ENCODE measurements at regions not wholly inside any gene's neighbourhood (a gene's known extent, or its start where the extent isn't known, plus 50 kb on each side); places are given as distances from the start of the nearest gene placed in this dataset.
"Not testable (repeated sequence)": the region's sequence is repeated elsewhere in the genome, so short reads cannot be mapped to it uniquely, and the experiment has no call there.

DNA sequence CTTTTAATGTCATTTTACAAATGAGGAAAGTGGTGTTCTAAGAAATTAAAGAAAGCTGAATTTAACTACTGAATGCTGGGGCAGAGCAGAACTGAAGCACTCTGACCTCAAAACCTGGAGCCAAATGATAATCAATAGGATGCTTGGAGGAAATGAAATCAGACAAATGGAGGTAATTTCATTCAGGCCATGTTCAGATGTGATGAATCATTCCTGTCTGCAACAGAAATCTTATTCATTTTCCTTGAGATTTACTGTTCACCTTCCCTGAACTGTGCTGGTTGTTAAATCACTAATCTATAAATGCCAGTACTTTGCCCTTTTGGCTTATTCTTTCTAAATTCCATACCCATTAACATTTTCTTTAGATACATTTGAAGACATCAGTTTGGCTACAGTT lies 85.6 kb upstream of the SNX7 start:
- Histone ChIP-seq H3K4me1 (no peaks in the 10 kb centered on the region), H3K9me3 (no peaks in the 10 kb centered on the region), H3K27ac (no peak overlapping the region), H3K36me3 (no peaks in the 10 kb centered on the region), H3K27me3 (no peaks in the 10 kb centered on the region), H3K4me3 (no peak overlapping the region)
- intact Hi-C loops (cut with DNase I) = no loop called here
- TF ChIP-seq, protein P1, sequence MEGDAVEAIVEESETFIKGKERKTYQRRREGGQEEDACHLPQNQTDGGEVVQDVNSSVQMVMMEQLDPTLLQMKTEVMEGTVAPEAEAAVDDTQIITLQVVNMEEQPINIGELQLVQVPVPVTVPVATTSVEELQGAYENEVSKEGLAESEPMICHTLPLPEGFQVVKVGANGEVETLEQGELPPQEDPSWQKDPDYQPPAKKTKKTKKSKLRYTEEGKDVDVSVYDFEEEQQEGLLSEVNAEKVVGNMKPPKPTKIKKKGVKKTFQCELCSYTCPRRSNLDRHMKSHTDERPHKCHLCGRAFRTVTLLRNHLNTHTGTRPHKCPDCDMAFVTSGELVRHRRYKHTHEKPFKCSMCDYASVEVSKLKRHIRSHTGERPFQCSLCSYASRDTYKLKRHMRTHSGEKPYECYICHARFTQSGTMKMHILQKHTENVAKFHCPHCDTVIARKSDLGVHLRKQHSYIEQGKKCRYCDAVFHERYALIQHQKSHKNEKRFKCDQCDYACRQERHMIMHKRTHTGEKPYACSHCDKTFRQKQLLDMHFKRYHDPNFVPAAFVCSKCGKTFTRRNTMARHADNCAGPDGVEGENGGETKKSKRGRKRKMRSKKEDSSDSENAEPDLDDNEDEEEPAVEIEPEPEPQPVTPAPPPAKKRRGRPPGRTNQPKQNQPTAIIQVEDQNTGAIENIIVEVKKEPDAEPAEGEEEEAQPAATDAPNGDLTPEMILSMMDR (IDR thresholded peaks at IDR 0.05) = no peak
- no peak for ATAC-seq
- DNase-seq = no peak

DNA sequence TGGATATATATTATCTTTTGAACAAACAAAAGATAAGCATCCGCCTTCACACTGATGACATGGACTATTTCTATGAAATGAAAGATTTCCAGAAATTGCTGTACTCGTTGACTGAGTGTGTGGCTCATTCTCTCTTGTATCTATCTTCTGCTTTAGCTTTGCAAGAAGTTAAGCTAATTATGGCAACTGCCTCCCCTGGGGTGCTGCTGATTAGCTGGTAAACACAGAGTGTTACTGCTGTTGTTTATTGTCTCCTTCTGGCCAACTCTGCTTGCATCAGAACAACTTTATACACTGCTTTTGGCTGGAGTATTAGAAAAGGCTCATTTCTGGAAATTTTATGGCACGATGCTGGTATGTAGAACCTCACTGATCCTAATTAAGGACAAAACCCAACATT lies 95.6 kb upstream of the SNX7 start:
- ATAC-seq (no peak), DNase-seq (no peak)
- Histone ChIP-seq H3K9me3 (no peaks in the 10 kb centered on the region), H3K27ac (no peak overlapping the region), H3K4me1 (no peaks in the 10 kb centered on the region), H3K36me3 (no peaks in the 10 kb centered on the region), H3K27me3 (no peaks in the 10 kb centered on the region), H3K4me3 (no peak overlapping the region)
- TF ChIP-seq, protein P1 (IDR thresholded peaks at IDR 0.05) = no peak
- intact Hi-C loops (cut with DNase I) = no loop called here

DNA sequence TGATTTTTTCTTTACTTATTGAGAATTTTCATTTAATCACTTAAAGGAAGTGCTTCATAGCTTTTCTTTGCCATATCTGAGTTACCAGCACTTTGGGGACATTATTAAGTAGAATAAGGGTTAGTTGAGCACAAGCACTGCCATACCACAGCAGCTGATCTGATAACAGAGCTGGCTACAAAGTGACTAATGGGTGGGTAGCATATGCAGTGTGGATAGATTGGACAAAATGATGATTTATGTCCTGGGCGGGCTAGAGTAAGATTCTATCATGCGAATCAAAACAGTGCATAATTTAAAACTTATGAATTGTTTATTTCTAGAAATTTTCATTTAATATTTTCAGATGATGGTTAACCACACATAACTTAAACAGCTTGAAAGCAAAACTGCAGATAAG lies 102.2 kb upstream of the SNX7 start:
- DNase-seq (no peak), ATAC-seq (no peak)
- Histone ChIP-seq H3K4me1 (no peaks in the 10 kb centered on the region), H3K36me3 (no peaks in the 10 kb centered on the region), H3K27me3 (no peaks in the 10 kb centered on the region), H3K9me3 (no peaks in the 10 kb centered on the region), H3K27ac (no peak overlapping the region), H3K4me3 (no peak overlapping the region)
- TF ChIP-seq, protein P1 (IDR thresholded peaks at IDR 0.05) = no peak
- intact Hi-C loops (cut with DNase I) = no loop called here

DNA sequence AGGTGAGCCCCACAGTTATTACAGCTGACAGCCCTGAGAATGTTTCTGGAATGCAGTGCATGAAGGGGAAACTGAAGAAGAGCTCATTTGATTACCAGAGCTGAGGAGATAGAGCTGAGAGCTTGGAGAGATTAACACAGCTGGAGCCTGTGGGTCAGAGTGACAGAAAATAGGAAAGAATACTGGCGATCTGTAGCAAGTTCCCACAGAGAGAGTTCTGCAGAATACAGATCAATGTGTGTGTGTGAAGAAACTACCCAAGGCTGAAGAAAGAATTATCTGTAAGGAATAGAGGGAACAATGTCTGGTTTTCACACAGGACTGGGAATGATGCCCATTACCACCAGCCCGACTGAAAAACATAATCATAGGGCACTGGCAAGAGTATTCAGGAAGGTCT lies 103.6 kb upstream of the SNX7 start:
- no peak for DNase-seq
- Histone ChIP-seq H3K4me3 (no peak overlapping the region), H3K4me1 (no peaks in the 10 kb centered on the region), H3K27me3 (no peaks in the 10 kb centered on the region), H3K27ac (no peak overlapping the region), H3K9me3 (no peaks in the 10 kb centered on the region), H3K36me3 (no peaks in the 10 kb centered on the region)
- TF ChIP-seq, protein P1 (IDR thresholded peaks at IDR 0.05) = no peak
- ATAC-seq = no peak
- intact Hi-C loops (cut with DNase I) = no loop called here

DNA sequence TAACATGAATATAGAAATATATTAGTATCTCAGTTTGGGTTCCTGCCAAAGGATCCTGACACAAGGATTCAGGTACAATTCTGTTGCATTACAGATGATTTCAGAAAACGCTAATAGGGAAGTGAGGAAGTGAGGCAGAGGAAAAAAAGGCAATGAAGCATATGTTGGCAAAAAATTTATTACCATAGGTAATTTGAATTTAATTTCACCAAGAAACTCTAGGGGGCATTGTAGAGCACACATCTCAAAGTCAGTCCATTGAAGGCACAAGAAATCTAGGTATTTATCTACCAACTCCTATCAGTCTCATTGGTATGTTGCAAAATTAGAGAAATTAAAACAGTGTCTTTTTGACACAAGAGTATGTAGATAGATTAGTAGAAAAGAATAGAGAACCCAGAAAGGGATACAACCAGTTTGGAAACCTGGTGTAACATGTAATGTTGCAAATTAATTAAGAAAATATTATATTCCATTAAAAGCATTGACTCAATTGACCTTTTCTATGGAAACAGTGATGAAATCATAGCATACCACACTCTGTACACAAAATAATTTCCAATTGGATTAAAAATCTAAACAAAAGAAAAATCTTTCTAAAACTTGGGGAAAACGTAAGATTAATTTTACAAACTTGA lies 104.9 kb upstream of the SNX7 start:
- no peaks in the 10 kb centered on the region for H3K27me3 ChIP-seq
- H3K27ac ChIP-seq = no peak overlapping the region
- no peak overlapping the region for H3K4me3 ChIP-seq
- DNase-seq = no peak
- intact Hi-C loops (cut with DNase I) = no loop called here
- no peaks in the 10 kb centered on the region for H3K4me1 ChIP-seq
- no peak for ATAC-seq
- no peaks in the 10 kb centered on the region for H3K9me3 ChIP-seq
- no peaks in the 10 kb centered on the region for H3K36me3 ChIP-seq
- TF ChIP-seq, protein P1 (IDR thresholded peaks at IDR 0.05) = peak; percentile 35

DNA sequence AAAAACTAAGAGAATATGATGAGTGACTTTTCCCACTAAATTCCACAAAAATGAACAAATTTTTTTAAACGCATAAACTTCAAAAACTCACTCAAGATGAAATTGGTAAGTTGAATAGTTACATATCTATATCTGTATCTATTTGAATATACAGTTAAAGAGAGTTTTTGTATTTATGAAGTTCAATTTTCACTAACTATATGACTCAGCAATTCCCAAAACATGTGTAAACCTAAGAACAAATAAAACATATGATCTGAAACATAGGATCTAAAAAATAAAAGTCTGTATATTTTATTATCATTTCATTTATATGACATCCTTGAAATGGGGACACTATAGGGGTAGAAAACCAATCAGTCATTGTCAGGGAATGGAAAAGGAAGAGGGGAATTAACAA lies 105.7 kb upstream of the SNX7 start:
- Histone ChIP-seq H3K36me3 (no peaks in the 10 kb centered on the region), H3K4me3 (no peak overlapping the region), H3K27me3 (no peaks in the 10 kb centered on the region), H3K27ac (no peak overlapping the region), H3K9me3 (no peaks in the 10 kb centered on the region), H3K4me1 (no peaks in the 10 kb centered on the region)
- intact Hi-C loops (cut with DNase I) = no loop called here
- ATAC-seq (no peak), DNase-seq (no peak)
- TF ChIP-seq, protein P1 (IDR thresholded peaks at IDR 0.05) = no peak

DNA sequence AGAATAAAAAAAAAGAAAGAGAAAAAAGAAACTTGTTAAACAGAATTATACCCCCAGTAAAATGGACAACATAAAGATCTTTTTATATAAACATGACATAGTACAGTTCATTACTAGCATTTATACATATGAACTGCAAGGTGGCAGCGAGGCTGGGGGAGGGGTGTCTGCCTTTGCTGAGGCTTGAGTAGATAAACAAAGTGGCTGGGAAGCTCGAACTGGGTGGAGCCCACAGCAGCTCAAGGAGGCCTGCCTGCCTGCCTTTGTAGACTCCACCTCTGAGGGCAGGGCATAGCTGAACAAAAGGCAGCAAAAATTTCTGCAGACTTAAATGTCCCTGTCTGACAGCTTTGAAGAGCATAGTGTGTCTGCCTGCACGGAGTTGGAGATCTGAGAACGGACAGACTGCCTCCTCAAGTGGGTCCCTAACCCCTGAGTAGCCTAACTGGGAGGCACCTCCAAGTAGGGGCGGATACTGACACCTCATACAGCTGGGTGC lies 108.9 kb upstream of the SNX7 start:
- H3K27me3 ChIP-seq; intact Hi-C loops (cut with DNase I): not testable (repeated sequence)
- peak; percentile 31 for DNase-seq

More for the DNA sequence above, 108.9 kb upstream of the SNX7 start:
- H3K27ac ChIP-seq, ATAC-seq, H3K9me3 ChIP-seq, H3K4me1 ChIP-seq, H3K4me3 ChIP-seq, H3K36me3 ChIP-seq: not testable (repeated sequence)
